Effector CD4-positive, alpha-beta T cell (primary cell): ENCODE measurements at regions not wholly inside any gene's neighbourhood (a gene's known extent, or its start where the extent isn't known, plus 50 kb on each side); places are given as distances from the start of the nearest gene placed in this dataset.

Experiments used
- DNase-seq: peaks from one replicate; pipeline ENCODE4 v3.0.0-alpha.2; 2020

DNA sequence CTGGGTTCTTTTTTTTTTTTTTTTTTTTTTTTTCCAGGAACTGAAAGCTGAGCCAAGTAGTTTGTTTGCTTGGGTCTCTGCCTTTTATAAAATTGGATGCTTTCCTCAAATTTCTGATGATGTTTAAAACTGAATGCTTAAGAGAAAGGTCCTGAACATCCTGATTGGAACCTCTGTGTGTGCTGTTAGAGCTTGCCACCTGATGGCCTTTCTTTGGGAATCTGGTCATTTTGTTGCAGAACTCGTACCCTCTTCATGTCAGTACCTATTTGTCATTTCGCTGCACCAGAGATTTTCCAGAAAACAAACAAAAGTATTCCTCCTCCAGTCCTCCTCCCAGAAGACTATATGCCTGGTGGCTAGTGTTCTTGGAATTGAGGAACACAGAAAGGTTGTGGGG is 81.2 kb upstream of the KLF12 start:
- DNase-seq, result no peak

- no peak for DNase-seq
Observed at GRCh38 chr13:74214321-74214720, 80.1 kb upstream of the KLF12 start.

GRCh38 chr13:74210693-74211393 is 76.6 kb upstream of the KLF12 start:
- no peak for DNase-seq

DNA sequence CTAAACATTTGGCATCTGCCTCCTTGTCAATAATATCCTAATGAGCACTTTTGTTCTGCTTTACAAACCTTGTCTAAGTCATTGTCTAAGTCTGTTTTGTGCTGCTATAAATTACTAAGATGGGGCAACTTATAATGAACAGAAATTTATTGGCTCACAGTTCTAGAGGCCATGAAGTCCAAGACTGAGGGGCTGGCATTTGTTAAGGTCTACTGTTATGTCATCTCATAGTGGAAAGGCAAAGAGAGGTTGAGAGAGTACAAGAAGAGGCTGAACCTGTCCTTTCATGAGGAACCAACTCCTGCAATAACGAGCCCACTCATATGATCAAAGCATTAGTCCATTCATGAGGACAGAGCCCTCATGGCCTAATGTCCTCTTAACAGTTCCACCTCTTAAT is 72.7 kb upstream of the KLF12 start:
- DNase-seq, result no peak

- no peak for DNase-seq
Observed at GRCh38 chr13:74206061-74206561, 71.9 kb upstream of the KLF12 start.

DNA sequence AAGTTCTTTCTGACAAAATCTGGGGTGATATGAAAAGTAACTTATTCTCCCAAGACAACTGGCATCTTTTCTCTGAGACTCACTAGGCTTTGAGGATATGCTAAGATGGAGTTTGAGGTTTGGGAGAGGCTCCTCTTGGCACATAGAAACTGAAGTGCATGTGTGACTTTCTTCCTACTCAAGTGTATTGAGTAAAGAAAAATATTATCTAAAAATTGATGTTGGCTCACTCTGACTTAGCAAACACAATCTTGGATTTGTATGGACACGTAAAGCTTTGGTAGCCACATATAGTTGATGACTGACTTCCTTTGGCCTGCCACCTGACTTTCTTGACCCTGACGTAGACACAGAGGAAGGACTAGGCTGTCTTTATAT is 71.1 kb upstream of the KLF12 start:
- DNase-seq, result no peak

DNA sequence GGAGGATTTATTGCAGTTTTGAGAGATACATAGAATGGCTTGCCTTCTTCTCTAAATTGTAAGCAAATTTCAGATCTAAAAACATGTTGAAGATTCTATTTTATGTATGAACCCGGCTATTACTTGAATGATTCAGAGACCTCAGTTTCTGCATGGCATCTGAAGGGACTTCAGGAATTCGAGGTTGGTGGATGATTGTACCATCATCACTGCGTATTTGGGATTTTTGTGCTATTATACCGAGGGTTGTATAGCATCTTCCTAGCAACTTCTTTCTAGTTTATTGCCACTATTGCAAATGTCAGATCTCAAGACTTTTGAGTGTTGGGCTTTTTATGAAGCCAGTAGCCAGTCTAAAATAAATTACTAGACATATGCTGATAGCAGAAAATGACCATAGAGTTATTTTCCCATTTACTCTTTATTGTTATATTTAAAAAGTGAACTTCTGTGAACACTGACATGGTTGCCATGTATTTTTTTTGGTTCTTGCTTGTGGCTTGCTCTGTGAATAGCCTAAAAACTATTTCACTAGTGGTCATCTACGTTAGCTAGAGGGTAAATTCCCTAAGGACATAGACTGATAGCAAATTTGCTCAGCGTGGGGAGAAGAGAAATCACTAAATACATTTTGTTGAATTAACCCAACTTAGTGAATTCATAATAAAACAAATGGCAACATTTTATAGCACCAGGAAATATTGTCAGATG is 70.6 kb upstream of the KLF12 start:
- no peak for DNase-seq

DNA sequence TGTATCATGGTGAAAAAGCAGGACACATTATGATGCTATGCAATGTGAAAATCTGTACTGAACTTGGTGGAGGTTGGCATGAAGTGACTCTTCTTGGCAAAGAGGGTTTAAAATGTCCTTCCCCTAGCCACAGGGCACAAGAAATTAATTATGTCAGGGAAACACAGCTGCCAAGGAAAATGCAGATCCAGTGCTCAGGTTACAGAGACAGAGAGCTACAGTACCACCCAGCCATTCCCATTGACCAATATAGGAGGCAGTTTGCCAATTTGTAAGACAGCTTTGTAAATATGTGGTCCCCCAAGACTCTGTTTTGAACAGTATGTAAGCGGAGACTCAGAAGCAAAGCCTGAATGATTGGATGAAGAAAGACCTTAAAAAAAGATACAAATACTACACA is 69.4 kb upstream of the KLF12 start:
- DNase-seq, result no peak

GRCh38 chr13:74202129-74202813 is 68.1 kb upstream of the KLF12 start:
- no peak for DNase-seq

GRCh38 chr13:74201530-74201929 is 67.3 kb upstream of the KLF12 start:
- no peak for DNase-seq

GRCh38 chr13:74200081-74200480 is 65.9 kb upstream of the KLF12 start:
- no peak for DNase-seq

GRCh38 chr13:74197677-74198429 is 63.6 kb upstream of the KLF12 start:
- DNase-seq, result no peak

DNA sequence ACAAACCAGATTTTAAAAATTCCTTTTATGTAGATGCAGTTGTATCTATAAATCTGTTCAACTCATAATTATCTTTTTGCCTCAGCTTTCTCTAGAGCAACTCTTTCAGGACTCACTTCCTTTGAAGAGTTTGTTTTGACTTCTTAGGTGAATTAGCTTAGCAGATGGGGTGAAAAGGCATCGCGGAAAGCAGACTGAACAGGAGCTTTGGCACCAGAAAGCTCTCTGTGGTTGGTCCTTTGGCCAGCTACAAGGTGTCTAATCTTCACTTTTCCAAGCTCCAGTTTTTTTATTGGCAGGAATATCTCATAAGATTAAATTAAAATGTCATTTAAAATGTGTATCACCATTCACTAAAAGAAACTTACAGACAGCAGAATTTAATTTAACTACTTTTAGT is 60.6 kb upstream of the KLF12 start:
- no peak for DNase-seq

DNA sequence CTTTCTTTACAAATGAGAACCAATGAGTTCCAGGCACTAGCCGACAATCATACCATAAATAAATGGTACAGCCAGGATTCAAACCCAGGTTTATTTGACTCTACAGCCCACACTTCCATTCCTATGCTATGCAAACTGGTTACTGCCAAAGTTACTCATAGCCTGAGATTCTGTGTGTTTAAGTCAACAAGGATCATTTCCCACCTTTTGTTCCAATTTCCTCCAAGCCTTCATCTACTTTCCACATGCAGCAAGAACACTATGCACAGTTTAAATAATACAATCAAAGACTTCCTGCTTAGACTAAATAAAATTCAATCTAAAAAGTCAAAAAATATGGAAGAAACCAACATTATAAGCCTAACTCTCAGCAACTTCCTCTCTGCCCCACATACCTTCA is 59.2 kb upstream of the KLF12 start:
- no peak for DNase-seq

- DNase-seq, result no peak
Observed at GRCh38 chr13:74191410-74191809, 57.2 kb upstream of the KLF12 start.

GRCh38 chr13:74190999-74191398 is 56.8 kb upstream of the KLF12 start:
- DNase-seq, result no peak

DNA sequence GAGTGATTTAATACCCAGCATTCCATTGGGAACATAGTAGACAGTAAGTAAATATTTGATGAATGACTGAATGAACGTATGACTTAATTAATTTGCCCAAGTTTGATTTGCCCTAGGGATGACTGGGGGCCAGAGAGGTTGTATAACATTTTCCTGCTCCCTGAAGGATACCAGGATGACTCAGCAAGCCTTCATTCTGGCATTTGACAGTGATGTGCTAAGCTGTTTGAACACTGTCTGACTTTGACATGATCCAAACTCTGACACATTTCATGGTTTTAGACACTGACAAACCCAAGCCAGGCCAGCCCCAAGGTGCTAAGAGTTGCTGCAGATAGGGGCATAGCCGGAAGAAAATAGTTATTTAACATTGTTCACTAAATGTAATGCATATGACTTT is 53.4 kb upstream of the KLF12 start:
- DNase-seq, result no peak

DNA sequence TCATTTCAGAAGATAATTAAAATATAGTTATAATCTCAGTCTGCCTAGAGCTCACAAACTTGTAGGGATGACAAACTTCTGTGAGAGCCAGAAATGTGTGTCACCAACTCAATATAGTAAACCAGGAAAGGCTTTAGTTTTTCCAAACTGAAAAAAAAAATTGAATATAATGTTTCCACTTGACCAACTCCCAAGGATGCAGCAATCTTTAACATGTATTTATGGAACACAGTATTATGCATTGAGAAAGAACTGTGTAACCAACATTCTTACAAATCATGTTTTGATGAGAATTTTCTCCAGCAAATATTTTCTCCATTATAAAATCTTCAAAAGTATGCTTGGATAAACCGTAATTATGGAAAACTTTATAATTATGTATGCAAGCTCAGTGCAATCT is 50.1 kb upstream of the KLF12 start:
- DNase-seq, result no peak
